Breast epithelium (tissue), 4 donors: ENCODE measurements at regions not wholly inside any gene's neighbourhood (a gene's known extent, or its start where the extent isn't known, plus 50 kb on each side); places are given as distances from the start of the nearest gene placed in this dataset.

ENCODE experiments used
- DNase-seq, 2 donors: peaks; one replicate each; pipeline ENCODE4 v3.0.0-alpha.2; 2019; ENCODE audit warnings: low spot score in 2 of 2
- H3K27ac ChIP-seq, 2 donors: fragments of 200-600 bp; sonication (generic) in 1 of 2; one replicate each; pipeline ENCODE4 v1.5.1; 2016 to 2019; ENCODE audit warnings: mild to moderate bottlenecking in 1 of 2
- H3K27me3 ChIP-seq, 2 donors: fragments of 200-600 bp; sonication (generic) in 1 of 2; one replicate each; pipeline versions ENCODE4 v1.5.1 to v1.6.0; 2017 to 2019; ENCODE audit warnings: control low read depth in 1 of 2, mild to moderate bottlenecking in 1 of 2
- H3K36me3 ChIP-seq: fragments of 200-600 bp; one replicate; pipeline ENCODE4 v1.5.1; 2019
- H3K4me1 ChIP-seq, 2 donors: fragments of 200-600 bp; sonication (generic); one replicate each; pipeline ENCODE4 v1.5.1; 2016 to 2019; ENCODE audit warnings: control low read depth in 1 of 2
- H3K4me3 ChIP-seq, 3 donors: fragments of 200-600 bp; sonication (generic); 1 replicate in 2 of 3; 2 replicates in 1 of 3; pipeline ENCODE4 v1.5.1; 2016 to 2019; ENCODE audit warnings: mild to moderate bottlenecking in 3 of 3, moderate library complexity in 2 of 3
- H3K9me3 ChIP-seq, 2 donors: fragments of 200-600 bp; sonication (generic) in 1 of 2; one replicate each; pipeline ENCODE4 v1.5.1; 2016 to 2019; ENCODE audit warnings: control low read depth in 1 of 2
- POLR2A ChIP-seq: fragments of 450-650 bp; IDR thresholded peaks from one replicate; pipeline ENCODE4 v1.6.1; 2016; ENCODE audit warnings: antibody characterized with exemption, mild to moderate bottlenecking, moderate library complexity
- POLR2AphosphoS5 ChIP-seq, 3 donors: sonication (generic); formaldehyde crosslinking; IDR thresholded peaks; one replicate each; pipeline ENCODE4 v1.6.1; 2017; ENCODE audit warnings: antibody characterized with exemption in 3 of 3
- intact Hi-C: fragments of 100-400 bp; cut with DNase I; formaldehyde crosslinking; loops from one replicate; pipeline ENCODE4 v1.15.1; 2023; ENCODE audit warnings: low total_unique reads
- TF ChIP-seq, protein P1 (sequence below), 3 donors: fragments of 450-650 bp; IDR thresholded peaks; one replicate each; pipeline ENCODE4 v1.5.1; 2016 to 2017; ENCODE audit warnings: antibody characterized with exemption in 3 of 3, mild to moderate bottlenecking in 3 of 3, moderate library complexity in 3 of 3

DNA sequence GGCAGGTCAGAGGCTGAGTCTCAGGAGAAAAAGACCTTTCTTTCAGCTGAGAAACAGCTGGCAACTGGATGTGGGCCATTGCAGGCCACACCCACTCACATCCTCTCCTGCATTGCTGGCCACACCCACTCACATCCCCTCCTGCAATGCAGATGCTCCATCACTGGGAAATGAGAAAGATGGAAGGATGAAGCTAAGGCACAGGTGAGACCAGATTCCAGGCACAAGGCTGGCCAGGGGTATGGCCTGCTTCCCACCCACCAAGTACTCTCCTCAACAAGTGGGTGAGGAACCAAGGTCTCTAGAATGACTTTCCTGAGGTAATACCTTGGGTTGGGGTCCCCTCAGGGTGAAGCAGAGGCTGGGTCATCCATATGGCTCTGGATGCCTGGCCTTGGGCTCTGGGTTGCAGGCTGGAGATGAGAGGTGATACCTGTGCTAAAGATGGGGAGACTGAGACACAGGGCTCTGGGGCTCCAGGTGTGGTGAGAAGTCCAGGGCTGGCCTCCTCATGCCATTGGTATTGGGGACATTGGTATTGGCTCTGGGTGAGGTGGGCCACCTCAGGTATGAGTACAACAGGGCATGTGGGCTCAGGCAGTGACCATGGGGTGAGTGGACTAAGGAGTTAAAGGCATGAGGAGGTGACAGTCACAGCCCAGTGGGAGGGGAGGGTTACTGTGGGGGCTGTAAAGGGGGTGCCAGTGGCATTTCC, 1726.8 kb downstream of the TP53TG3F start:
- no peak overlapping the region for H3K27ac ChIP-seq
- intact Hi-C loops, result no loop called here
- DNase-seq, result no peak
- H3K9me3 ChIP-seq, result peaks cover 0 to 7% of the 10 kb centered on the region in 2 donors
- H3K27me3 ChIP-seq, result no peaks in the 10 kb centered on the region
- TF ChIP-seq POLR2A, result no peak
- TF ChIP-seq, protein P1, sequence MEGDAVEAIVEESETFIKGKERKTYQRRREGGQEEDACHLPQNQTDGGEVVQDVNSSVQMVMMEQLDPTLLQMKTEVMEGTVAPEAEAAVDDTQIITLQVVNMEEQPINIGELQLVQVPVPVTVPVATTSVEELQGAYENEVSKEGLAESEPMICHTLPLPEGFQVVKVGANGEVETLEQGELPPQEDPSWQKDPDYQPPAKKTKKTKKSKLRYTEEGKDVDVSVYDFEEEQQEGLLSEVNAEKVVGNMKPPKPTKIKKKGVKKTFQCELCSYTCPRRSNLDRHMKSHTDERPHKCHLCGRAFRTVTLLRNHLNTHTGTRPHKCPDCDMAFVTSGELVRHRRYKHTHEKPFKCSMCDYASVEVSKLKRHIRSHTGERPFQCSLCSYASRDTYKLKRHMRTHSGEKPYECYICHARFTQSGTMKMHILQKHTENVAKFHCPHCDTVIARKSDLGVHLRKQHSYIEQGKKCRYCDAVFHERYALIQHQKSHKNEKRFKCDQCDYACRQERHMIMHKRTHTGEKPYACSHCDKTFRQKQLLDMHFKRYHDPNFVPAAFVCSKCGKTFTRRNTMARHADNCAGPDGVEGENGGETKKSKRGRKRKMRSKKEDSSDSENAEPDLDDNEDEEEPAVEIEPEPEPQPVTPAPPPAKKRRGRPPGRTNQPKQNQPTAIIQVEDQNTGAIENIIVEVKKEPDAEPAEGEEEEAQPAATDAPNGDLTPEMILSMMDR (IDR thresholded peaks at IDR 0.05), result no peak
- no peak for TF ChIP-seq POLR2AphosphoS5 (IDR thresholded peaks at IDR 0.05)
- H3K36me3 ChIP-seq, result no peaks in the 10 kb centered on the region
- H3K4me1 ChIP-seq, result no peaks in the 10 kb centered on the region
- no peak overlapping the region for H3K4me3 ChIP-seq

- TF ChIP-seq, protein P1 (IDR thresholded peaks at IDR 0.05), result no peak
- TF ChIP-seq POLR2A, result no peak
- TF ChIP-seq POLR2AphosphoS5 (IDR thresholded peaks at IDR 0.05), result no peak
- no peak overlapping the region for H3K27ac ChIP-seq
- H3K9me3 ChIP-seq, result peaks cover 0 to 7% of the 10 kb centered on the region in 2 donors
- no peaks in the 10 kb centered on the region for H3K27me3 ChIP-seq
- intact Hi-C loops, result no loop called here
- H3K4me1 ChIP-seq, result no peaks in the 10 kb centered on the region
- DNase-seq, result no peak
- no peaks in the 10 kb centered on the region for H3K36me3 ChIP-seq
- H3K4me3 ChIP-seq, result no peak overlapping the region
These were observed 1728.3 kb downstream of the TP53TG3F start for GRCh38 chr16:35187665-35188225.

DNA sequence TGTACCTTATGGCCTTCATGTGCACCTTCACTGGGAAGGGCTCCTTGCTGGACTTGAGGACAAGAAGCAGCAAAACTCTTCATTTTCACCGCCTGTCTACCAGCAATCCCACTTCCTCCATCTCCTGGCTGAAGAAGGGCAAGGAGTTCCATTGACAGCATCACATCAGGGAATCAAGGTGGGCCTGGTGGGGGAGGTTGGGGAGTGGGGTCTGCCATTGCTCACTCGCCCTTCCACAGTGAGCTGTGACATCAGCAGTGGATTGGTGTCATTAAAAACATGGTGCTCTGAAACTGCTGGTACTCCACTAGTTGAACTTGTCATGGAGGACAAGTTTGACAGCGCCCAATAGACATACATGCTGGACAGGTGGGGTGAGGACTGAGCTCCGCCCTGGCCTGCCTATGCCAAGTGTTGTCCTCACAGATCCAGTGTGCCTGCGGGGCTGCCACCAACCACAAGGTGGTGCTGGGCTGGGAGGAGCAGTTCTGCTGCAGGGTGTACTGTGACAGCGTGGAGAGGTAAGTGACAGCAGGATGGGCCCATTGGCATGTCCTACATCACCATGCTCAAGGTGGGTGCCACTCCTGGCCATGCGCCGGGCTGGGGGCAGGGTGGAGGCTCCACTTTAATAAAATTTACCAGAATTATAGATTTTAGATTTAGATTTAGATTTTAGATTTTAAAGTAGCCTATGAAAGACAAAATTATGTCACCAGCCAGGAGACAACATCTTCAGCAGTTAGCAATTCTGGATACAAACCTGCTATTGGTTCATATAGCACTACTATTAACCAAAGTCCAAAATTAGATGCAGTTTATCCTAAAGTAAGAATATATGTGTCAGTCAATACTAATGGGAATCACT, 1729.1 kb downstream of the TP53TG3F start:
- Histone ChIP-seq H3K27me3 (no peaks in the 10 kb centered on the region), H3K36me3 (no peaks in the 10 kb centered on the region), H3K27ac (no peak overlapping the region), H3K4me1 (no peaks in the 10 kb centered on the region), H3K4me3 (no peak overlapping the region), H3K9me3 (peaks cover 0 to 7% of the 10 kb centered on the region in 2 donors)
- TF ChIP-seq POLR2AphosphoS5 (IDR thresholded peaks at IDR 0.05), result no peak
- TF ChIP-seq, protein P1 (IDR thresholded peaks at IDR 0.05), result peak in 1 of 3 donors; percentile 18
- intact Hi-C loops, result no loop called here
- DNase-seq, result no peak

- Histone ChIP-seq H3K4me3 (no peak overlapping the region), H3K36me3 (no peaks in the 10 kb centered on the region), H3K9me3 (peaks cover 3 to 26% of the 10 kb centered on the region in 2 donors), H3K27me3 (no peaks in the 10 kb centered on the region), H3K27ac (no peak overlapping the region), H3K4me1 (no peaks in the 10 kb centered on the region)
- intact Hi-C loops, result loop anchor here (10.0 kb wide), 1 partner anchor 72 kb away; no protein-coding TSS in a partner anchor
- TF ChIP-seq, protein P1 (IDR thresholded peaks at IDR 0.05), result no peak
- no peak for TF ChIP-seq POLR2A
- no peak for TF ChIP-seq POLR2AphosphoS5 (IDR thresholded peaks at IDR 0.05)
- no peak for DNase-seq
These were observed 1733.6 kb downstream of the TP53TG3F start for GRCh38 chr16:35192993-35193392.
